PC-9 (cell line): ENCODE measurements at regions not wholly inside any gene's neighbourhood (a gene's known extent, or its start where the extent isn't known, plus 50 kb on each side); places are given as distances from the start of the nearest gene placed in this dataset.

Source experiments
- CTCF ChIP-seq: fragments of 200-600 bp; sonication (generic); conservative IDR thresholded peaks from 2 replicates; pipeline ENCODE4 v1.6.1; 2017; ENCODE audit warnings: mixed run types, antibody characterized with exemption, mild to moderate bottlenecking, moderate library complexity
- EZH2 ChIP-seq: fragments of 200-600 bp; sonication (generic); IDR thresholded peaks from 2 replicates; pipeline ENCODE4 v1.8.0; 2017; ENCODE audit warnings: antibody characterized with exemption, low read depth

GRCh38 chr18:8526332-8526731 lies 82.9 kb upstream of the RAB12 start:
- TF ChIP-seq EZH2 = no peak
- no peak for TF ChIP-seq CTCF
